ENCODE measurements at regions not wholly inside any gene's neighbourhood (a gene's known extent, or its start where the extent isn't known, plus 50 kb on each side); places are given as distances from the start of the nearest gene placed in this dataset.
"Not testable (repeated sequence)": the region's sequence is repeated elsewhere in the genome, so short reads cannot be mapped to it uniquely, and the experiment has no call there.

- no peak overlapping the region for H3K27ac ChIP-seq (ENCODE audit: low read length, poor library complexity, severe bottlenecking)
- no peaks in the 10 kb centered on the region for H3K36me3 ChIP-seq (ENCODE audit: control insufficient read depth in 1 of 2, insufficient read depth in 2 of 2, low read depth in 1 of 2, low read length in 2 of 2)
- no peak overlapping the region for H3K4me3 ChIP-seq (ENCODE audit: insufficient read depth in 1 of 2, low read depth in 1 of 2, low read length in 2 of 2)
- no peaks in the 10 kb centered on the region for H3K27me3 ChIP-seq (ENCODE audit: control insufficient read depth in 1 of 2, insufficient read depth in 1 of 2, low read length in 2 of 2)
- H2AK5ac ChIP-seq (ENCODE audit: low read length, severe bottlenecking) = no peak overlapping the region
- H2AFZ ChIP-seq (ENCODE audit: low read depth, low read length) = no peak overlapping the region
- no peaks in the 10 kb centered on the region for H3K79me1 ChIP-seq (replicated peaks; ENCODE audit: low read length, poor library complexity, severe bottlenecking)
- H3K4ac ChIP-seq (ENCODE audit: low read depth in 1 of 2, low read length in 2 of 2) = no peak overlapping the region
- H3K4me2 ChIP-seq (ENCODE audit: low read length, poor library complexity, severe bottlenecking) = no peak overlapping the region
- no peak overlapping the region for H2BK120ac ChIP-seq (ENCODE audit: low read depth, low read length)
- H3K9me3 ChIP-seq (ENCODE audit: control insufficient read depth, low read length) = peaks cover 10% of the 10 kb centered on the region
- no peak for DNase-seq
- no peak overlapping the region for H2BK12ac ChIP-seq (ENCODE audit: low read length in 2 of 2)
- H2BK15ac ChIP-seq (ENCODE audit: low read depth, poor library complexity, severe bottlenecking) = no peak overlapping the region
- H3K23ac ChIP-seq (ENCODE audit: low read length in 2 of 2) = no peak overlapping the region
- WGBS = 100% methylated on average over 1 of the region's 1 CpG
- H3K18ac ChIP-seq (ENCODE audit: low read depth in 1 of 2, low read length in 2 of 2) = no peak overlapping the region
- no peak overlapping the region for H4K91ac ChIP-seq (ENCODE audit: low read length)
- H4K8ac ChIP-seq (ENCODE audit: low read length) = no peak overlapping the region
- no peak overlapping the region for H2BK5ac ChIP-seq (ENCODE audit: low read depth, low read length, poor library complexity, severe bottlenecking)
- H3K14ac ChIP-seq (ENCODE audit: low read length in 2 of 2) = no peak overlapping the region
- H3K9ac ChIP-seq (ENCODE audit: low read length) = no peak overlapping the region
- H3K4me1 ChIP-seq (ENCODE audit: control insufficient read depth, insufficient read depth, low read depth, low read length) = no peaks in the 10 kb centered on the region
These were observed 1421.3 kb downstream of the FSCB start for GRCh38 chr14:43085819-43086218.

- H2BK120ac ChIP-seq (ENCODE audit: low read depth, low read length); H3K4ac ChIP-seq (ENCODE audit: low read depth in 1 of 2, low read length in 2 of 2); H2BK5ac ChIP-seq (ENCODE audit: low read depth, low read length, poor library complexity, severe bottlenecking); H3K18ac ChIP-seq (ENCODE audit: low read depth in 1 of 2, low read length in 2 of 2); H3K4me3 ChIP-seq (ENCODE audit: insufficient read depth in 1 of 2, low read depth in 1 of 2, low read length in 2 of 2); H3K27ac ChIP-seq (ENCODE audit: low read length, poor library complexity, severe bottlenecking); H3K9me3 ChIP-seq (ENCODE audit: control insufficient read depth, low read length); H3K14ac ChIP-seq (ENCODE audit: low read length in 2 of 2); H3K4me1 ChIP-seq (ENCODE audit: control insufficient read depth, insufficient read depth, low read depth, low read length); H2AK5ac ChIP-seq (ENCODE audit: low read length, severe bottlenecking); H3K4me2 ChIP-seq (ENCODE audit: low read length, poor library complexity, severe bottlenecking); H3K9ac ChIP-seq (ENCODE audit: low read length); H2BK12ac ChIP-seq (ENCODE audit: low read length in 2 of 2); H3K79me1 ChIP-seq (replicated peaks; ENCODE audit: low read length, poor library complexity, severe bottlenecking); H2AFZ ChIP-seq (ENCODE audit: low read depth, low read length); H2BK15ac ChIP-seq (ENCODE audit: low read depth, poor library complexity, severe bottlenecking); H3K27me3 ChIP-seq (ENCODE audit: control insufficient read depth in 1 of 2, insufficient read depth in 1 of 2, low read length in 2 of 2); H3K23ac ChIP-seq (ENCODE audit: low read length in 2 of 2); H4K91ac ChIP-seq (ENCODE audit: low read length); H3K36me3 ChIP-seq (ENCODE audit: control insufficient read depth in 1 of 2, insufficient read depth in 2 of 2, low read depth in 1 of 2, low read length in 2 of 2); H4K8ac ChIP-seq (ENCODE audit: low read length); DNase-seq: not testable (repeated sequence)
- WGBS = 80% methylated on average over 1 of the region's 3 CpGs
These were observed 1439.7 kb downstream of the FSCB start for GRCh38 chr14:43067372-43067771.

GRCh38 chr14:43056106-43056505 is 1449.4 kb downstream of the LRFN5 start:
- no peak overlapping the region for H3K4me3 ChIP-seq (ENCODE audit: insufficient read depth in 1 of 2, low read depth in 1 of 2, low read length in 2 of 2)
- no peak overlapping the region for H3K9ac ChIP-seq (ENCODE audit: low read length)
- H2BK5ac ChIP-seq (ENCODE audit: low read depth, low read length, poor library complexity, severe bottlenecking) = no peak overlapping the region
- H3K4me1 ChIP-seq (ENCODE audit: control insufficient read depth, insufficient read depth, low read depth, low read length) = no peaks in the 10 kb centered on the region
- WGBS = no CpG with 5 or more reads among the region's 1 CpG
- H2AFZ ChIP-seq (ENCODE audit: low read depth, low read length) = no peak overlapping the region
- H3K79me1 ChIP-seq (replicated peaks; ENCODE audit: low read length, poor library complexity, severe bottlenecking) = no peaks in the 10 kb centered on the region
- H3K27ac ChIP-seq (ENCODE audit: low read length, poor library complexity, severe bottlenecking) = no peak overlapping the region
- no peak overlapping the region for H4K91ac ChIP-seq (ENCODE audit: low read length)
- H3K36me3 ChIP-seq (ENCODE audit: control insufficient read depth in 1 of 2, insufficient read depth in 2 of 2, low read depth in 1 of 2, low read length in 2 of 2) = no peaks in the 10 kb centered on the region
- H4K8ac ChIP-seq (ENCODE audit: low read length) = no peak overlapping the region
- no peak overlapping the region for H2BK15ac ChIP-seq (ENCODE audit: low read depth, poor library complexity, severe bottlenecking)
- no peak overlapping the region for H2AK5ac ChIP-seq (ENCODE audit: low read length, severe bottlenecking)
- H3K23ac ChIP-seq (ENCODE audit: low read length in 2 of 2) = no peak overlapping the region
- peaks cover 4% of the 10 kb centered on the region for H3K9me3 ChIP-seq (ENCODE audit: control insufficient read depth, low read length)
- H3K27me3 ChIP-seq (ENCODE audit: control insufficient read depth in 1 of 2, insufficient read depth in 1 of 2, low read length in 2 of 2) = no peaks in the 10 kb centered on the region
- H3K4ac ChIP-seq (ENCODE audit: low read depth in 1 of 2, low read length in 2 of 2) = no peak overlapping the region
- no peak overlapping the region for H2BK120ac ChIP-seq (ENCODE audit: low read depth, low read length)
- H3K18ac ChIP-seq (ENCODE audit: low read depth in 1 of 2, low read length in 2 of 2) = no peak overlapping the region
- no peak overlapping the region for H3K14ac ChIP-seq (ENCODE audit: low read length in 2 of 2)
- DNase-seq = no peak
- H3K4me2 ChIP-seq (ENCODE audit: low read length, poor library complexity, severe bottlenecking) = no peak overlapping the region
- no peak overlapping the region for H2BK12ac ChIP-seq (ENCODE audit: low read length in 2 of 2)

- Histone ChIP-seq H2AK5ac (ENCODE audit: low read length, severe bottlenecking) (no peak overlapping the region), H3K9me3 (ENCODE audit: control insufficient read depth, low read length) (peaks cover 4% of the 10 kb centered on the region), H3K36me3 (ENCODE audit: control insufficient read depth in 1 of 2, insufficient read depth in 2 of 2, low read depth in 1 of 2, low read length in 2 of 2) (no peaks in the 10 kb centered on the region), H3K18ac (ENCODE audit: low read depth in 1 of 2, low read length in 2 of 2) (no peak overlapping the region), H2BK12ac (ENCODE audit: low read length in 2 of 2) (no peak overlapping the region), H2BK120ac (ENCODE audit: low read depth, low read length) (no peak overlapping the region), H3K4ac (ENCODE audit: low read depth in 1 of 2, low read length in 2 of 2) (no peak overlapping the region), H3K4me2 (ENCODE audit: low read length, poor library complexity, severe bottlenecking) (no peak overlapping the region), H3K4me1 (ENCODE audit: control insufficient read depth, insufficient read depth, low read depth, low read length) (no peaks in the 10 kb centered on the region), H2BK5ac (ENCODE audit: low read depth, low read length, poor library complexity, severe bottlenecking) (no peak overlapping the region), H2BK15ac (ENCODE audit: low read depth, poor library complexity, severe bottlenecking) (no peak overlapping the region), H4K8ac (ENCODE audit: low read length) (no peak overlapping the region), H3K4me3 (ENCODE audit: insufficient read depth in 1 of 2, low read depth in 1 of 2, low read length in 2 of 2) (no peak overlapping the region), H2AFZ (ENCODE audit: low read depth, low read length) (no peak overlapping the region), H3K27me3 (ENCODE audit: control insufficient read depth in 1 of 2, insufficient read depth in 1 of 2, low read length in 2 of 2) (no peaks in the 10 kb centered on the region), H4K91ac (ENCODE audit: low read length) (no peak overlapping the region), H3K9ac (ENCODE audit: low read length) (no peak overlapping the region), H3K23ac (ENCODE audit: low read length in 2 of 2) (no peak overlapping the region), H3K27ac (ENCODE audit: low read length, poor library complexity, severe bottlenecking) (no peak overlapping the region), H3K14ac (ENCODE audit: low read length in 2 of 2) (no peak overlapping the region), H3K79me1 (replicated peaks; ENCODE audit: low read length, poor library complexity, severe bottlenecking) (no peaks in the 10 kb centered on the region)
- no peak for DNase-seq
- 88% methylated on average over 1 of the region's 1 CpG for WGBS
These were observed 1446.2 kb downstream of the LRFN5 start for GRCh38 chr14:43052897-43053296.

Measured in mesenchymal stem cell (in vitro differentiated cells and primary cell).